SK-N-SH treated with all-trans-retinoic acid at 6 μM for 48 hours (cell line): ENCODE measurements at regions not wholly inside any gene's neighbourhood (a gene's known extent, or its start where the extent isn't known, plus 50 kb on each side); places are given as distances from the start of the nearest gene placed in this dataset.

Experiments used
- CREB5 ChIP-seq: fragments of 250-450 bp; sonication (Bioruptor Pico); IDR thresholded peaks from 2 replicates; pipeline ENCODE4 v1.5.1; 2020; ENCODE audit warnings: low read depth, mild to moderate bottlenecking, moderate library complexity
- CSRNP3 ChIP-seq: fragments of 250-450 bp; sonication (Bioruptor Pico); IDR thresholded peaks from 2 replicates; pipeline ENCODE4 v1.5.1; 2021; ENCODE audit warnings: mild to moderate bottlenecking, moderate library complexity
- GLIS3 ChIP-seq: fragments of 250-450 bp; sonication (Bioruptor Pico); IDR thresholded peaks from 2 replicates; pipeline ENCODE4 v1.5.0; 2020; ENCODE audit warnings: mild to moderate bottlenecking, moderate library complexity
- ISL1 ChIP-seq: fragments of 250-450 bp; sonication (Bioruptor Pico); IDR thresholded peaks from 2 replicates; pipeline ENCODE4 v2.1.2; 2022; ENCODE audit warnings: mild to moderate bottlenecking, moderate library complexity
- PATZ1 ChIP-seq: fragments of 250-450 bp; sonication (Bioruptor Pico); IDR thresholded peaks from 2 replicates; pipeline ENCODE4 v1.8.0; 2020; ENCODE audit warnings: mild to moderate bottlenecking, moderate library complexity, borderline replicate concordance
- POU6F1 ChIP-seq: fragments of 250-450 bp; sonication (Bioruptor Pico); IDR thresholded peaks from 2 replicates; pipeline ENCODE4 v1.8.0; 2021; ENCODE audit warnings: low read depth, mild to moderate bottlenecking, moderate library complexity, borderline replicate concordance
- RARB ChIP-seq: fragments of 250-450 bp; sonication (Bioruptor Pico); IDR thresholded peaks from 2 replicates; pipeline ENCODE4 v1.8.0; 2021; ENCODE audit warnings: mild to moderate bottlenecking, moderate library complexity
- SNAI2 ChIP-seq: fragments of 250-450 bp; sonication (Bioruptor Pico); IDR thresholded peaks from 2 replicates; pipeline ENCODE4 v1.5.0; 2020; ENCODE audit warnings: mild to moderate bottlenecking, moderate library complexity
- TOX ChIP-seq: fragments of 250-450 bp; sonication (Bioruptor Pico); IDR thresholded peaks from 2 replicates; pipeline ENCODE4 v1.8.0; 2021; ENCODE audit warnings: mild to moderate bottlenecking, moderate library complexity, borderline replicate concordance
- ZFP3 ChIP-seq: fragments of 250-450 bp; sonication (Bioruptor Pico); IDR thresholded peaks from 2 replicates; pipeline ENCODE4 v1.5.0; 2020; ENCODE audit warnings: mild to moderate bottlenecking, moderate library complexity
- ZNF565 ChIP-seq: fragments of 450-650 bp; formaldehyde crosslinking; conservative IDR thresholded peaks from 2 replicates; pipeline ENCODE4 v1.5.0; 2020; ENCODE audit warnings: low read depth, mild to moderate bottlenecking, moderate library complexity
- ZNF8 ChIP-seq: fragments of 450-650 bp; formaldehyde crosslinking; IDR thresholded peaks from 2 replicates; pipeline ENCODE4 v1.5.0; 2020; ENCODE audit warnings: mild to moderate bottlenecking, moderate library complexity

GRCh38 chr4:107283587-107284559 lies 247.8 kb upstream of the DKK2 start:
- TF ChIP-seq POU6F1 (CRISPR knock-in tag) (no peak), PATZ1 (CRISPR knock-in tag) (no peak), ZFP3 (CRISPR knock-in tag) (no peak), GLIS3 (CRISPR knock-in tag) (no peak), ZNF565 (no peak), TOX (CRISPR knock-in tag) (no peak), CSRNP3 (CRISPR knock-in tag) (no peak), ISL1 (peak; percentile 83), RARB (no peak), SNAI2 (CRISPR knock-in tag) (no peak), ZNF8 (CRISPR knock-in tag) (no peak), CREB5 (CRISPR knock-in tag) (no peak)
